Neural crest cell (in vitro differentiated cells): ENCODE measurements at regions not wholly inside any gene's neighbourhood (a gene's known extent, or its start where the extent isn't known, plus 50 kb on each side); places are given as distances from the start of the nearest gene placed in this dataset.
"Not testable (repeated sequence)": the region's sequence is repeated elsewhere in the genome, so short reads cannot be mapped to it uniquely, and the experiment has no call there.

Experiments
- DNase-seq: peaks from one replicate; pipeline ENCODE4 v3.0.0; 2021; ENCODE audit warnings: low read depth, mixed read lengths, low spot score
- H3K27ac Mint-ChIP-seq: one replicate; pipeline ENCODE4 v1.8.0; 2021; ENCODE audit warnings: mild to moderate bottlenecking, mixed read lengths; ENCODE audit not compliant: unreplicated experiment
- H3K27me3 Mint-ChIP-seq: 2 replicates; pipeline ENCODE4 v1.8.0; 2021; ENCODE audit warnings: low read depth, mild to moderate bottlenecking, mixed read lengths
- H3K36me3 Mint-ChIP-seq: 2 replicates; pipeline ENCODE4 v1.8.0; 2021; ENCODE audit warnings: low read depth, mild to moderate bottlenecking, mixed read lengths
- H3K4me1 Mint-ChIP-seq: 2 replicates; pipeline ENCODE4 v1.8.0; 2021; ENCODE audit warnings: mixed read lengths
- H3K4me3 Mint-ChIP-seq: one replicate; pipeline ENCODE4 v1.8.0; 2021; ENCODE audit warnings: mild to moderate bottlenecking, mixed read lengths
- H3K9me3 Mint-ChIP-seq: 2 replicates; pipeline ENCODE4 v1.8.0; 2021; ENCODE audit warnings: mixed read lengths
- CTCF ChIP-seq: fragments of 200-600 bp; sonication (generic); conservative IDR thresholded peaks from 2 replicates; pipeline ENCODE4 v1.5.0; 2021; ENCODE audit warnings: antibody characterized with exemption, mild to moderate bottlenecking

- H3K27ac Mint-ChIP-seq, result no peak overlapping the region
- TF ChIP-seq CTCF, result no peak
- no peaks in the 10 kb centered on the region for H3K27me3 Mint-ChIP-seq
- peaks cover 13% of the 10 kb centered on the region for H3K36me3 Mint-ChIP-seq
- DNase-seq, result no peak
- H3K4me1 Mint-ChIP-seq, result no peaks in the 10 kb centered on the region
- no peak overlapping the region for H3K4me3 Mint-ChIP-seq
- H3K9me3 Mint-ChIP-seq, result peaks cover 19% of the 10 kb centered on the region
Observed at GRCh38 chr15:95068701-95069521, 837.5 kb downstream of the MCTP2 start.

- no peak for TF ChIP-seq CTCF
- DNase-seq, result no peak
- peaks cover 2% of the 10 kb centered on the region for H3K9me3 Mint-ChIP-seq
- no peak overlapping the region for H3K4me3 Mint-ChIP-seq
- no peaks in the 10 kb centered on the region for H3K27me3 Mint-ChIP-seq
- H3K4me1 Mint-ChIP-seq, result peaks cover 6% of the 10 kb centered on the region
- no peak overlapping the region for H3K27ac Mint-ChIP-seq
- peaks cover 2% of the 10 kb centered on the region for H3K36me3 Mint-ChIP-seq
Observed at GRCh38 chr15:95075792-95076677, 844.7 kb downstream of the MCTP2 start.

- Mint-ChIP-seq H3K27ac (no peak overlapping the region), H3K4me1 (peaks cover 6% of the 10 kb centered on the region), H3K27me3 (no peaks in the 10 kb centered on the region), H3K9me3 (peaks cover 2% of the 10 kb centered on the region), H3K36me3 (peaks cover 2% of the 10 kb centered on the region), H3K4me3 (no peak overlapping the region)
- no peak for TF ChIP-seq CTCF
- DNase-seq, result no peak
Observed at GRCh38 chr15:95076678-95076990, 845.3 kb downstream of the MCTP2 start.

- H3K9me3 Mint-ChIP-seq, result peaks cover 2% of the 10 kb centered on the region
- H3K27me3 Mint-ChIP-seq, result no peaks in the 10 kb centered on the region
- no peak overlapping the region for H3K4me3 Mint-ChIP-seq
Observed at GRCh38 chr15:95078003-95078402, 846.6 kb downstream of the MCTP2 start.

GRCh38 chr15:95080228-95080627 is 848.9 kb downstream of the MCTP2 start:
- not testable (repeated sequence) for H3K27ac Mint-ChIP-seq, H3K9me3 Mint-ChIP-seq, H3K4me3 Mint-ChIP-seq, H3K36me3 Mint-ChIP-seq, DNase-seq, H3K4me1 Mint-ChIP-seq, H3K27me3 Mint-ChIP-seq

More at GRCh38 chr15:95078003-95078402, 846.6 kb downstream of the MCTP2 start:
- peaks cover 2% of the 10 kb centered on the region for H3K36me3 Mint-ChIP-seq
- peaks cover 6% of the 10 kb centered on the region for H3K4me1 Mint-ChIP-seq
- DNase-seq, result no peak
- no peak for TF ChIP-seq CTCF
- no peak overlapping the region for H3K27ac Mint-ChIP-seq

GRCh38 chr15:95085056-95085455 is 853.7 kb downstream of the MCTP2 start:
- H3K27ac Mint-ChIP-seq, result no peak overlapping the region
- H3K4me3 Mint-ChIP-seq, result no peak overlapping the region
- no peaks in the 10 kb centered on the region for H3K27me3 Mint-ChIP-seq
- no peak for DNase-seq
- no peaks in the 10 kb centered on the region for H3K4me1 Mint-ChIP-seq
- TF ChIP-seq CTCF, result no peak
- no peaks in the 10 kb centered on the region for H3K36me3 Mint-ChIP-seq
- no peaks in the 10 kb centered on the region for H3K9me3 Mint-ChIP-seq
